ENCODE measurements at regions not wholly inside any gene's neighbourhood (a gene's known extent, or its start where the extent isn't known, plus 50 kb on each side); places are given as distances from the start of the nearest gene placed in this dataset.

GRCh38 chr9:89844535-89844934 is 239.7 kb downstream of the GADD45G start:
- no peak for DNase-seq (ENCODE audit: low spot score in 2 of 2)
- Histone ChIP-seq H3K27me3 (no peaks in the 10 kb centered on the region), H3K27ac (no peak overlapping the region), H3K9me3 (no peaks in the 10 kb centered on the region), H3K4me3 (no peak overlapping the region), H3K36me3 (no peaks in the 10 kb centered on the region), H3K4me1 (no peaks in the 10 kb centered on the region)
- intact Hi-C loops (cut with DNase I; ENCODE audit: low total_unique reads) = no loop called here
- TF ChIP-seq POLR2A (IDR thresholded peaks at IDR 0.05) (no peak), CTCF (IDR thresholded peaks at IDR 0.05) (no peak), POLR2AphosphoS5 (IDR thresholded peaks at IDR 0.05) (no peak)

GRCh38 chr9:89845321-89845720 is 240.5 kb downstream of the GADD45G start:
- Histone ChIP-seq H3K9me3 (no peaks in the 10 kb centered on the region), H3K27me3 (no peaks in the 10 kb centered on the region), H3K4me1 (no peaks in the 10 kb centered on the region), H3K27ac (no peak overlapping the region), H3K4me3 (no peak overlapping the region), H3K36me3 (no peaks in the 10 kb centered on the region)
- no peak for DNase-seq (ENCODE audit: low spot score in 2 of 2)
- TF ChIP-seq CTCF (IDR thresholded peaks at IDR 0.05) (no peak), POLR2AphosphoS5 (IDR thresholded peaks at IDR 0.05) (no peak), POLR2A (IDR thresholded peaks at IDR 0.05) (no peak)
- intact Hi-C loops (cut with DNase I; ENCODE audit: low total_unique reads) = no loop called here

- DNase-seq (ENCODE audit: low spot score in 2 of 2) = no peak
- no peaks in the 10 kb centered on the region for H3K9me3 ChIP-seq
- H3K27ac ChIP-seq = no peak overlapping the region
- H3K4me3 ChIP-seq = no peak overlapping the region
- no peak for TF ChIP-seq CTCF (IDR thresholded peaks at IDR 0.05)
- no peak for TF ChIP-seq POLR2AphosphoS5 (IDR thresholded peaks at IDR 0.05)
- no peak for TF ChIP-seq POLR2A (IDR thresholded peaks at IDR 0.05)
- H3K4me1 ChIP-seq = no peaks in the 10 kb centered on the region
- intact Hi-C loops (cut with DNase I; ENCODE audit: low total_unique reads) = no loop called here
- H3K27me3 ChIP-seq = no peaks in the 10 kb centered on the region
- no peaks in the 10 kb centered on the region for H3K36me3 ChIP-seq
Measured at GRCh38 chr9:89845862-89846261, 241.1 kb downstream of the GADD45G start.

GRCh38 chr9:89848060-89849040 is 243.5 kb downstream of the GADD45G start:
- no peaks in the 10 kb centered on the region for H3K36me3 ChIP-seq
- no peak for TF ChIP-seq POLR2AphosphoS5 (IDR thresholded peaks at IDR 0.05)
- no peak for TF ChIP-seq POLR2A (IDR thresholded peaks at IDR 0.05)
- no peak for TF ChIP-seq CTCF (IDR thresholded peaks at IDR 0.05)
- intact Hi-C loops (cut with DNase I; ENCODE audit: low total_unique reads) = no loop called here
- no peaks in the 10 kb centered on the region for H3K9me3 ChIP-seq
- no peak overlapping the region for H3K27ac ChIP-seq
- no peak overlapping the region for H3K4me3 ChIP-seq
- no peak for DNase-seq (ENCODE audit: low spot score in 2 of 2)
- no peaks in the 10 kb centered on the region for H3K27me3 ChIP-seq
- no peaks in the 10 kb centered on the region for H3K4me1 ChIP-seq

GRCh38 chr9:89849096-89849495 is 244.3 kb downstream of the GADD45G start:
- Histone ChIP-seq H3K4me3 (no peak overlapping the region), H3K36me3 (no peaks in the 10 kb centered on the region), H3K4me1 (no peaks in the 10 kb centered on the region), H3K27me3 (peaks cover 0 to 6% of the 10 kb centered on the region in 2 donors), H3K9me3 (no peaks in the 10 kb centered on the region), H3K27ac (no peak overlapping the region)
- intact Hi-C loops (cut with DNase I; ENCODE audit: low total_unique reads) = no loop called here
- no peak for DNase-seq (ENCODE audit: low spot score in 2 of 2)
- no peak for TF ChIP-seq POLR2AphosphoS5 (IDR thresholded peaks at IDR 0.05)
- TF ChIP-seq CTCF (IDR thresholded peaks at IDR 0.05) = no peak
- no peak for TF ChIP-seq POLR2A (IDR thresholded peaks at IDR 0.05)

All from breast epithelium (tissue), 4 donors.